K562 (cell line): ENCODE measurements at regions not wholly inside any gene's neighbourhood (a gene's known extent, or its start where the extent isn't known, plus 50 kb on each side); places are given as distances from the start of the nearest gene placed in this dataset.

Source experiments
- ATAC-seq: fragments of 200-7000 bp; cut with Tn5 transposase; 3 replicates; pipeline ENCODE4 v1.9.1; 2020; ENCODE audit warnings: moderate library complexity
- BruUV-seq: library from RNA; stranded (reverse); fragments of 400-500 nt; replicated peaks from 2 replicates; lab custom pipeline; 2021; lab: Mats Ljungman, UMichigan
- CTCF ChIA-PET: fragments of 300-600 bp; formaldehyde crosslinking; extraction: SDS; loops from one replicate; lab custom pipeline; 2021; ENCODE audit warnings: low intra/inter-chr PET ratio; lab: Yijun Ruan, JAX
- POLR2A ChIA-PET: fragments of 300-600, 350-650 bp; sonication (Branson Sonifier 250); formaldehyde crosslinking; extraction: SDS; loops from one replicate; lab custom pipeline; 2021; ENCODE audit warnings: antibody characterized with exemption, inconsistent platforms; lab: Yijun Ruan, JAX
- DNase-seq, 4 experiments: peaks; one replicate each; pipeline versions ENCODE4 v3.0.0 to v3.0.0-alpha.2; 2011 to 2018; ENCODE audit warnings: low spot score in 3 of 4, mixed read lengths in 3 of 4; ENCODE audit errors: extremely low read depth in 1 of 4
- FAIRE-seq: peaks from 2 replicates; lab custom pipeline; 2011; peaks lifted over from hg19 to GRCh38; lab: Jason Lieb, UNC
- H2AFZ ChIP-seq: 2 replicates; pipeline ENCODE4 v1.6.0; 2011; ENCODE audit warnings: low read depth, low read length, control low read depth, inconsistent platforms
- H3K27ac ChIP-seq: fragments of 200-600 bp; 3 replicates; pipeline ENCODE4 v1.8.0; 2011; ENCODE audit warnings: low read depth, mild to moderate bottlenecking, control low read depth, inconsistent platforms, low read length, moderate library complexity, mixed read lengths; ENCODE audit errors: extremely low read depth
- H3K27me3 ChIP-seq, 2 experiments: fragments of 300-600 bp in 1 of 2; 2 replicates in 1 of 2; 3 replicates in 1 of 2; pipeline versions ENCODE4 v1.6.0 to v1.8.0; 2011; ENCODE audit warnings: inconsistent platforms in 2 of 2, low read length in 2 of 2, mild to moderate bottlenecking in 1 of 2, mixed read lengths in 1 of 2, moderate library complexity in 1 of 2; ENCODE audit not compliant: control insufficient read depth in 2 of 2, insufficient read depth in 2 of 2
- H3K36me3 ChIP-seq: fragments of 300-600 bp; 3 replicates; pipeline ENCODE4 v1.8.0; 2011; ENCODE audit warnings: mild to moderate bottlenecking, low read length, inconsistent platforms; ENCODE audit not compliant: control insufficient read depth, insufficient read depth
- H3K4me1 ChIP-seq, 2 experiments: fragments of 200-600 bp in 1 of 2; replicated peaks in 1 of 2; 2 replicates in 1 of 2; 3 replicates in 1 of 2; pipeline versions ENCODE4 v1.5.1 to v1.8.0; 2011; ENCODE audit warnings: inconsistent platforms in 2 of 2, low read length in 2 of 2, mild to moderate bottlenecking in 1 of 2, mixed read lengths in 1 of 2, moderate library complexity in 1 of 2; ENCODE audit not compliant: control insufficient read depth in 2 of 2, insufficient read depth in 2 of 2
- H3K4me2 ChIP-seq: 2 replicates; pipeline ENCODE4 v1.6.1; 2011; ENCODE audit warnings: low read length, control low read depth, inconsistent platforms, mixed read lengths; ENCODE audit not compliant: insufficient read depth
- H3K4me3 ChIP-seq: fragments of 200-600 bp; sonication (generic), shearing (Covaris generic); 2 replicates; pipeline ENCODE4 v1.5.1; 2016; ENCODE audit warnings: control low read depth, inconsistent platforms
- H3K79me2 ChIP-seq: fragments of 200-600 bp; 3 replicates; pipeline ENCODE4 v1.8.0; 2011; ENCODE audit warnings: low read length, inconsistent platforms; ENCODE audit not compliant: control insufficient read depth, insufficient read depth
- H3K9ac ChIP-seq, 2 experiments: 2 replicates each; pipeline versions ENCODE4 v1.6.0 to v1.6.1; 2011; ENCODE audit warnings: low read depth in 2 of 2, low read length in 2 of 2, control low read depth in 1 of 2, inconsistent platforms in 1 of 2, mild to moderate bottlenecking in 1 of 2, mixed read lengths in 1 of 2; ENCODE audit not compliant: insufficient read depth in 1 of 2
- H3K9me1 ChIP-seq: one replicate; pipeline ENCODE4 v1.6.0; 2011; ENCODE audit warnings: inconsistent platforms, mild to moderate bottlenecking, low read length, moderate library complexity; ENCODE audit not compliant: control insufficient read depth, insufficient read depth
- H3K9me3 ChIP-seq: replicated peaks from 2 replicates; pipeline ENCODE4 v1.5.1; 2011; ENCODE audit warnings: low read depth, low read length, inconsistent platforms; ENCODE audit not compliant: control insufficient read depth, insufficient read depth
- H4K20me1 ChIP-seq: replicated peaks from 2 replicates; pipeline ENCODE4 v1.6.1; 2011; ENCODE audit warnings: low read length, inconsistent platforms, mixed read lengths; ENCODE audit not compliant: control insufficient read depth, insufficient read depth
- KLF16 ChIP-seq: IDR thresholded peaks from 2 replicates; pipeline ENCODE4 v1.6.1; 2016; ENCODE audit warnings: antibody characterized with exemption
- NFIC ChIP-seq: fragments of 450-650 bp; IDR thresholded peaks from 2 replicates; pipeline ENCODE4 v1.6.1; 2017; ENCODE audit warnings: mild to moderate bottlenecking, inconsistent platforms
- ZNF766 ChIP-seq: fragments of 200-800 bp; sonication (Bioruptor generic); conservative IDR thresholded peaks from 2 replicates; pipeline ENCODE4 v1.6.1; 2016; ENCODE audit warnings: missing genetic modification characterization, missing compliant biosample characterization
- WGBS: fragments of 100-300 bp; shearing (Covaris generic); methylation state at CpG from one replicate; pipeline ENCODE4 v1.1.6; 2016; ENCODE audit warnings: low coverage, mixed read lengths; ENCODE audit not compliant: insufficient coverage; ENCODE audit errors: missing lambda C conversion rate; 5-methylcytosine and 5-hydroxymethylcytosine counted together
- in situ Hi-C: fragments of 300-500 bp; cut with MboI; formaldehyde crosslinking; loops from 4 replicates; pipeline ENCODE4 v1.15.0; 2018; ENCODE audit warnings: inconsistent platforms, mixed read lengths
- intact Hi-C: fragments of 100-400 bp; cut with micrococcal nuclease; formaldehyde crosslinking; loops from 2 replicates; pipeline ENCODE4 v1.14.2; 2022

DNA sequence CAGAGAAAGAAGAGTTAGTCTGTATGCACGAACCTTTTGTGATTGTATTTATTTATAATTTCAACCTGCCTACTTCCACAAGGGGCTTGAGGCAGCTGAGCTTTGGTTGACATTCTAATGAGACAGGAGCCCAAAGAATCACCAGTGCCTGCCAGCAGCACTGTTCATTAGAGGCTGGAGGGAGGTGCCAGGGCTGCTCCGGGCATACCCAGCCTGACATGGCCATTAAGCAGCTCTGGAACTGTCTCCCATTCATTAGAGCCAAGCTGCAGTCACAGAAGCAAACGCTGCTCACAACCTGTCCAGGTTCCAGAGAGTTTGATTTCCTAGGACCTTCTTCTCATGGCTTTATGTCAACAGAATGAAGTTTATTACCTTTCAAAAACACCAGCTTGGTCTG is 425.5 kb downstream of the RFC3 start:
- H3K4me1 ChIP-seq: no peaks in the 10 kb centered on the region
- in situ Hi-C loops (no loop called here), intact Hi-C loops (no loop called here)
- no peak overlapping the region for H2AFZ ChIP-seq
- no peak overlapping the region for H3K9ac ChIP-seq
- ATAC-seq (no peak), DNase-seq (no peak), FAIRE-seq (no peak)
- H3K36me3 ChIP-seq: no peaks in the 10 kb centered on the region
- no peaks in the 10 kb centered on the region for H3K9me1 ChIP-seq
- H3K4me3 ChIP-seq: no peak overlapping the region
- no peaks in the 10 kb centered on the region for H3K79me2 ChIP-seq
- BruUV-seq: no TSS peak
- H3K27me3 ChIP-seq: no peaks in the 10 kb centered on the region
- H3K27ac ChIP-seq: no peak overlapping the region
- no peaks in the 10 kb centered on the region for H4K20me1 ChIP-seq
- no peak for TF ChIP-seq NFIC
- no peak for TF ChIP-seq ZNF766 (CRISPR knock-in tag)
- no peaks in the 10 kb centered on the region for H3K9me3 ChIP-seq
- no peak overlapping the region for H3K4me2 ChIP-seq
- POLR2A ChIA-PET: no interaction called here
- 0% methylated on average over 3 of the region's 3 CpGs for WGBS
- CTCF ChIA-PET: no interaction called here

DNA sequence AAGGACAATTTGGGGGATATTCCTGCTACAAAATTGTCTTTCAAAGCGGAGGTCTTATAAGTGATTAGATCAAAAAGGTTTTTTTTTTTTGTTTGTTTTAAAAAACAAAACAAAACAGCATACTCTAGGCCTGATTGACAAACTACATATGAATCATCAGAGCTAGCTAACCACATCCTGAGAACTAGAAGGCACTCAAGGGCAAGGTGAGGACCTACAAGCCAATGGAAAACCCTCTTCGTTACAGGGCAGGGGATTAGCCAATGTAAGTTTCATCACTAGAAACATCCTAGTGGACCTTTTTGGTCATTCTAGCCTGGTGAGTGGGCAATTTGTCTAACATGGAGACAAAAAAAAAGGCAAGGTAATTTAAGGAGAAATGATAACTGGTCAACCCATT is 428.6 kb downstream of the RFC3 start:
- H3K36me3 ChIP-seq: no peaks in the 10 kb centered on the region
- no peaks in the 10 kb centered on the region for H3K9me1 ChIP-seq
- 0% methylated on average over 2 of the region's 2 CpGs for WGBS
- H3K4me3 ChIP-seq: no peak overlapping the region
- CTCF ChIA-PET: no interaction called here
- TF ChIP-seq KLF16: no peak
- no peak for FAIRE-seq
- H3K9ac ChIP-seq: no peak overlapping the region
- H3K4me1 ChIP-seq: no peaks in the 10 kb centered on the region
- BruUV-seq: no TSS peak
- ATAC-seq: no peak
- H3K79me2 ChIP-seq: no peaks in the 10 kb centered on the region
- in situ Hi-C loops (no loop called here), intact Hi-C loops (no loop called here)
- H3K27ac ChIP-seq: no peak overlapping the region
- H4K20me1 ChIP-seq: no peaks in the 10 kb centered on the region
- H3K27me3 ChIP-seq: no peaks in the 10 kb centered on the region
- no peak overlapping the region for H2AFZ ChIP-seq
- no peaks in the 10 kb centered on the region for H3K9me3 ChIP-seq
- no peak for DNase-seq
- POLR2A ChIA-PET: no interaction called here
- H3K4me2 ChIP-seq: no peak overlapping the region
